ENCODE measurements at regions not wholly inside any gene's neighbourhood (a gene's known extent, or its start where the extent isn't known, plus 50 kb on each side); places are given as distances from the start of the nearest gene placed in this dataset.

DNA sequence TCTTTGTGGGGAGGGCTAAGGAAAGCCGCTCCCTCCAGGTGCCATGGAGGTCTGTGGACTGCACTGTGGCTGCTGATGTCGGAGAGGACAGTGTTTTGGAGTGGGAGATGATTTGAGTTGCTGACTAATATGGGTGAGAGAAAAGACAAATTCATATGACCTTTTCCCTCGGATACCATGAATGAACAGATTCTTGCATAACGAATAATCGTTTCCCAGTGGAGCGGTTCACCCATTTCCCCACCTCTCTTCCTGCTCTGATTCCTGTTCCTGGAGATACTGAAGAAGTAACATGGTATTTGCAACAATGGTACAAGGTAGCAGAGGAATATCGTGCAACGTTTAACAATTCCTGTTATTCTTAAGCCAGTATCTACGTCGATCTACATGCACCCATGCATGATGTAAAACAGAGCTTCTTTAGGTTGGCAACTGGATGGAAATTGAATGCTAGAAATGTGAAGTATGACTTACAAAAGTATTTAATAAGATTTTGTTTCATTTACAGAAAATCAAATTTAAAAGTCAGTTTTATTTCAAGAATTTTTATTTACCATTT is 227.1 kb downstream of the TOMM20 start:
- POLR2A ChIA-PET, result no interaction called here

GRCh38 chr1:234900595-234900994 is 228.0 kb downstream of the TOMM20 start:
- Histone ChIP-seq H3K27ac (ENCODE audit: low read length) (peak overlapping the region; percentile 48; the same call in 1 of the 2 replicates), H3K9me3 (ENCODE audit: control insufficient read depth, insufficient read depth, low read depth, low read length) (no peaks in the 10 kb centered on the region), H3K4me3 (ENCODE audit: low read depth in 2 of 2, low read length in 2 of 2) (no peak overlapping the region), H3K4me1 (ENCODE audit: control insufficient read depth, insufficient read depth, low read length) (peaks cover 24% of the 10 kb centered on the region), H3K27me3 (ENCODE audit: control insufficient read depth, insufficient read depth, low read length) (no peaks in the 10 kb centered on the region), H3K36me3 (ENCODE audit: control insufficient read depth, insufficient read depth, low read length) (no peaks in the 10 kb centered on the region)
- POLR2A ChIA-PET, result no interaction called here
- in situ Hi-C loops (cut with HindIII; ENCODE audit: low pct_unique_long_range_greater_than_20kb, low sequenced_read_pairs), result no loop called here
- TF ChIP-seq SIN3A (IDR thresholded peaks at IDR 0.05; ENCODE audit: borderline replicate concordance, insufficient read depth, low read depth, low read length) (no peak), CTCF (IDR thresholded peaks at IDR 0.05) (no peak), TCF7L2 (IDR thresholded peaks at IDR 0.05; ENCODE audit: low read depth, low read length) (no peak), POLR2AphosphoS5 (IDR thresholded peaks at IDR 0.05; ENCODE audit: low read depth, low read length) (no peak)
- TF ChIP-seq, protein P1, sequence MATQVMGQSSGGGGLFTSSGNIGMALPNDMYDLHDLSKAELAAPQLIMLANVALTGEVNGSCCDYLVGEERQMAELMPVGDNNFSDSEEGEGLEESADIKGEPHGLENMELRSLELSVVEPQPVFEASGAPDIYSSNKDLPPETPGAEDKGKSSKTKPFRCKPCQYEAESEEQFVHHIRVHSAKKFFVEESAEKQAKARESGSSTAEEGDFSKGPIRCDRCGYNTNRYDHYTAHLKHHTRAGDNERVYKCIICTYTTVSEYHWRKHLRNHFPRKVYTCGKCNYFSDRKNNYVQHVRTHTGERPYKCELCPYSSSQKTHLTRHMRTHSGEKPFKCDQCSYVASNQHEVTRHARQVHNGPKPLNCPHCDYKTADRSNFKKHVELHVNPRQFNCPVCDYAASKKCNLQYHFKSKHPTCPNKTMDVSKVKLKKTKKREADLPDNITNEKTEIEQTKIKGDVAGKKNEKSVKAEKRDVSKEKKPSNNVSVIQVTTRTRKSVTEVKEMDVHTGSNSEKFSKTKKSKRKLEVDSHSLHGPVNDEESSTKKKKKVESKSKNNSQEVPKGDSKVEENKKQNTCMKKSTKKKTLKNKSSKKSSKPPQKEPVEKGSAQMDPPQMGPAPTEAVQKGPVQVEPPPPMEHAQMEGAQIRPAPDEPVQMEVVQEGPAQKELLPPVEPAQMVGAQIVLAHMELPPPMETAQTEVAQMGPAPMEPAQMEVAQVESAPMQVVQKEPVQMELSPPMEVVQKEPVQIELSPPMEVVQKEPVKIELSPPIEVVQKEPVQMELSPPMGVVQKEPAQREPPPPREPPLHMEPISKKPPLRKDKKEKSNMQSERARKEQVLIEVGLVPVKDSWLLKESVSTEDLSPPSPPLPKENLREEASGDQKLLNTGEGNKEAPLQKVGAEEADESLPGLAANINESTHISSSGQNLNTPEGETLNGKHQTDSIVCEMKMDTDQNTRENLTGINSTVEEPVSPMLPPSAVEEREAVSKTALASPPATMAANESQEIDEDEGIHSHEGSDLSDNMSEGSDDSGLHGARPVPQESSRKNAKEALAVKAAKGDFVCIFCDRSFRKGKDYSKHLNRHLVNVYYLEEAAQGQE (IDR thresholded peaks at IDR 0.05; ENCODE audit: insufficient read depth in 1 of 2, low read depth in 2 of 2, low read length in 1 of 2), result no peak
- intact Hi-C loops (cut with micrococcal nuclease; ENCODE audit: unreplicated experiment), result no loop called here
- ATAC-seq, result no peak; the same call in 1 of the 2 replicates
- no TSS peak for BruUV-seq (replicated peaks)
- CTCF ChIA-PET, result no interaction called here
- DNase-seq (ENCODE audit: low read depth, low spot score), result no peak

More for the DNA sequence above, 227.1 kb downstream of the TOMM20 start:
- H3K27ac ChIP-seq (ENCODE audit: low read length), result peak overlapping the region; percentile 51; the same call in 1 of the 2 replicates
- in situ Hi-C loops (cut with HindIII; ENCODE audit: low pct_unique_long_range_greater_than_20kb, low sequenced_read_pairs) (no loop called here), intact Hi-C loops (cut with micrococcal nuclease; ENCODE audit: unreplicated experiment) (no loop called here)
- CTCF ChIA-PET, result no interaction called here
- no peaks in the 10 kb centered on the region for H3K27me3 ChIP-seq (ENCODE audit: control insufficient read depth, insufficient read depth, low read length)
- no peak overlapping the region for H3K4me3 ChIP-seq (ENCODE audit: low read depth in 2 of 2, low read length in 2 of 2)
- TF ChIP-seq TCF7L2 (IDR thresholded peaks at IDR 0.05; ENCODE audit: low read depth, low read length), result no peak
- TF ChIP-seq, protein P1 (IDR thresholded peaks at IDR 0.05; ENCODE audit: insufficient read depth in 1 of 2, low read depth in 2 of 2, low read length in 1 of 2), result no peak
- TF ChIP-seq SIN3A (IDR thresholded peaks at IDR 0.05; ENCODE audit: borderline replicate concordance, insufficient read depth, low read depth, low read length), result no peak
- TF ChIP-seq CTCF (IDR thresholded peaks at IDR 0.05), result no peak
- TF ChIP-seq POLR2AphosphoS5 (IDR thresholded peaks at IDR 0.05; ENCODE audit: low read depth, low read length), result no peak
- no peaks in the 10 kb centered on the region for H3K9me3 ChIP-seq (ENCODE audit: control insufficient read depth, insufficient read depth, low read depth, low read length)
- ATAC-seq (no peak), DNase-seq (ENCODE audit: low read depth, low spot score) (no peak)
- H3K4me1 ChIP-seq (ENCODE audit: control insufficient read depth, insufficient read depth, low read length), result peaks cover 24% of the 10 kb centered on the region
- no peaks in the 10 kb centered on the region for H3K36me3 ChIP-seq (ENCODE audit: control insufficient read depth, insufficient read depth, low read length)
- no TSS peak for BruUV-seq (replicated peaks)

Measured in Panc1 (cell line).